ENCODE measurements at regions not wholly inside any gene's neighbourhood (a gene's known extent, or its start where the extent isn't known, plus 50 kb on each side); places are given as distances from the start of the nearest gene placed in this dataset.
A peak's percentile ranks its signal among the peaks of the same experiment; 100 is the strongest.
"Not testable (repeated sequence)": the region's sequence is repeated elsewhere in the genome, so short reads cannot be mapped to it uniquely, and the experiment has no call there.

- Histone ChIP-seq H3K9ac (ENCODE audit: low read length) (no peak overlapping the region), H3K18ac (ENCODE audit: low read length) (no peak overlapping the region), H3K23ac (ENCODE audit: low read length) (no peak overlapping the region), H3K56ac (ENCODE audit: low read length) (no peak overlapping the region), H3K27me3 (ENCODE audit: insufficient read depth, low read length, poor library complexity) (no peaks in the 10 kb centered on the region), H3K4ac (ENCODE audit: low read depth, low read length) (no peak overlapping the region), H3K4me2 (ENCODE audit: low read length) (no peak overlapping the region), H3K27ac (ENCODE audit: low read depth, low read length) (no peak overlapping the region), H3K36me3 (ENCODE audit: control insufficient read depth, insufficient read depth, low read length) (no peaks in the 10 kb centered on the region), H2BK120ac (ENCODE audit: low read depth, low read length) (no peak overlapping the region), H3K79me2 (ENCODE audit: control insufficient read depth, insufficient read depth, low read length) (no peaks in the 10 kb centered on the region), H2BK15ac (replicated peaks; ENCODE audit: low read depth) (no peak overlapping the region), H3K4me1 (ENCODE audit: control insufficient read depth, low read depth, low read length) (no peaks in the 10 kb centered on the region), H4K8ac (ENCODE audit: low read depth, low read length) (no peak overlapping the region), H2BK5ac (ENCODE audit: low read length) (no peak overlapping the region), H2AK5ac (ENCODE audit: low read length) (no peak overlapping the region), H3K4me3 (ENCODE audit: low read length) (no peak overlapping the region), H3K79me1 (ENCODE audit: low read length) (no peaks in the 10 kb centered on the region), H4K5ac (ENCODE audit: low read length) (no peak overlapping the region)
- no peak for DNase-seq
- WGBS (ENCODE audit: extremely low coverage, insufficient coverage, low lambda C conversion rate), result no CpG with 5 or more reads among the region's 2 CpGs
These were observed 144.4 kb upstream of the GJE1 start for GRCh38 chr6:141988327-141988726.

GRCh38 chr6:141986457-141986856, 146.3 kb upstream of the GJE1 start:
- H3K27me3 ChIP-seq (ENCODE audit: insufficient read depth, low read length, poor library complexity), result no peaks in the 10 kb centered on the region
- no peak overlapping the region for H2BK15ac ChIP-seq (replicated peaks; ENCODE audit: low read depth)
- H3K27ac ChIP-seq (ENCODE audit: low read depth, low read length), result no peak overlapping the region
- no peak overlapping the region for H3K56ac ChIP-seq (ENCODE audit: low read length)
- no peak overlapping the region for H3K9ac ChIP-seq (ENCODE audit: low read length)
- no CpG with 5 or more reads among the region's 4 CpGs for WGBS (ENCODE audit: extremely low coverage, insufficient coverage, low lambda C conversion rate)
- no peak overlapping the region for H2BK120ac ChIP-seq (ENCODE audit: low read depth, low read length)
- H4K5ac ChIP-seq (ENCODE audit: low read length), result no peak overlapping the region
- H3K4me2 ChIP-seq (ENCODE audit: low read length), result no peak overlapping the region
- H3K4ac ChIP-seq (ENCODE audit: low read depth, low read length), result no peak overlapping the region
- no peaks in the 10 kb centered on the region for H3K79me2 ChIP-seq (ENCODE audit: control insufficient read depth, insufficient read depth, low read length)
- H2AK5ac ChIP-seq (ENCODE audit: low read length), result no peak overlapping the region
- H3K23ac ChIP-seq (ENCODE audit: low read length), result no peak overlapping the region
- H3K79me1 ChIP-seq (ENCODE audit: low read length), result no peaks in the 10 kb centered on the region
- peak; percentile 91 for DNase-seq
- H3K4me3 ChIP-seq (ENCODE audit: low read length), result no peak overlapping the region
- no peak overlapping the region for H2BK5ac ChIP-seq (ENCODE audit: low read length)
- H3K18ac ChIP-seq (ENCODE audit: low read length), result no peak overlapping the region
- no peaks in the 10 kb centered on the region for H3K36me3 ChIP-seq (ENCODE audit: control insufficient read depth, insufficient read depth, low read length)
- H4K8ac ChIP-seq (ENCODE audit: low read depth, low read length), result no peak overlapping the region
- no peaks in the 10 kb centered on the region for H3K4me1 ChIP-seq (ENCODE audit: control insufficient read depth, low read depth, low read length)

- H3K79me1 ChIP-seq (ENCODE audit: low read length), result no peaks in the 10 kb centered on the region
- no peak overlapping the region for H3K56ac ChIP-seq (ENCODE audit: low read length)
- H3K4me3 ChIP-seq (ENCODE audit: low read length), result no peak overlapping the region
- no peak overlapping the region for H3K18ac ChIP-seq (ENCODE audit: low read length)
- no peak for DNase-seq
- no peak overlapping the region for H3K23ac ChIP-seq (ENCODE audit: low read length)
- no peak overlapping the region for H2AK5ac ChIP-seq (ENCODE audit: low read length)
- H4K5ac ChIP-seq (ENCODE audit: low read length), result peak overlapping the region; percentile 27
- no peaks in the 10 kb centered on the region for H3K27me3 ChIP-seq (ENCODE audit: insufficient read depth, low read length, poor library complexity)
- no peak overlapping the region for H4K8ac ChIP-seq (ENCODE audit: low read depth, low read length)
- no peaks in the 10 kb centered on the region for H3K4me1 ChIP-seq (ENCODE audit: control insufficient read depth, low read depth, low read length)
- no peak overlapping the region for H3K9ac ChIP-seq (ENCODE audit: low read length)
- no peak overlapping the region for H3K27ac ChIP-seq (ENCODE audit: low read depth, low read length)
- H3K79me2 ChIP-seq (ENCODE audit: control insufficient read depth, insufficient read depth, low read length), result no peaks in the 10 kb centered on the region
- no peak overlapping the region for H3K4me2 ChIP-seq (ENCODE audit: low read length)
- H2BK15ac ChIP-seq (replicated peaks; ENCODE audit: low read depth), result no peak overlapping the region
- H2BK120ac ChIP-seq (ENCODE audit: low read depth, low read length), result no peak overlapping the region
- no peak overlapping the region for H3K4ac ChIP-seq (ENCODE audit: low read depth, low read length)
- no peaks in the 10 kb centered on the region for H3K36me3 ChIP-seq (ENCODE audit: control insufficient read depth, insufficient read depth, low read length)
- no peak overlapping the region for H2BK5ac ChIP-seq (ENCODE audit: low read length)
These were observed 151.5 kb upstream of the GJE1 start for GRCh38 chr6:141981190-141981589.

GRCh38 chr6:141977782-141978181, 154.9 kb upstream of the GJE1 start:
- Histone ChIP-seq H3K79me1 (ENCODE audit: low read length) (no peaks in the 10 kb centered on the region), H2BK5ac (ENCODE audit: low read length) (no peak overlapping the region), H4K5ac (ENCODE audit: low read length) (no peak overlapping the region), H3K36me3 (ENCODE audit: control insufficient read depth, insufficient read depth, low read length) (no peaks in the 10 kb centered on the region), H2BK15ac (replicated peaks; ENCODE audit: low read depth) (no peak overlapping the region), H3K23ac (ENCODE audit: low read length) (no peak overlapping the region), H3K27me3 (ENCODE audit: insufficient read depth, low read length, poor library complexity) (no peaks in the 10 kb centered on the region), H3K4me3 (ENCODE audit: low read length) (no peak overlapping the region), H3K56ac (ENCODE audit: low read length) (no peak overlapping the region), H3K4ac (ENCODE audit: low read depth, low read length) (no peak overlapping the region), H3K79me2 (ENCODE audit: control insufficient read depth, insufficient read depth, low read length) (no peaks in the 10 kb centered on the region), H3K4me1 (ENCODE audit: control insufficient read depth, low read depth, low read length) (no peaks in the 10 kb centered on the region), H3K18ac (ENCODE audit: low read length) (no peak overlapping the region), H3K4me2 (ENCODE audit: low read length) (no peak overlapping the region), H2BK120ac (ENCODE audit: low read depth, low read length) (no peak overlapping the region), H4K8ac (ENCODE audit: low read depth, low read length) (no peak overlapping the region), H3K27ac (ENCODE audit: low read depth, low read length) (no peak overlapping the region), H2AK5ac (ENCODE audit: low read length) (no peak overlapping the region), H3K9ac (ENCODE audit: low read length) (no peak overlapping the region)
- no peak for DNase-seq
- WGBS (ENCODE audit: extremely low coverage, insufficient coverage, low lambda C conversion rate), result no CpG with 5 or more reads among the region's 2 CpGs

GRCh38 chr6:141976994-141977393, 155.7 kb upstream of the GJE1 start:
- H3K4me2 ChIP-seq (ENCODE audit: low read length), result no peak overlapping the region
- H3K79me2 ChIP-seq (ENCODE audit: control insufficient read depth, insufficient read depth, low read length), result no peaks in the 10 kb centered on the region
- no peak overlapping the region for H4K8ac ChIP-seq (ENCODE audit: low read depth, low read length)
- H3K79me1 ChIP-seq (ENCODE audit: low read length), result no peaks in the 10 kb centered on the region
- H3K4me1 ChIP-seq (ENCODE audit: control insufficient read depth, low read depth, low read length), result no peaks in the 10 kb centered on the region
- no peak overlapping the region for H4K5ac ChIP-seq (ENCODE audit: low read length)
- H3K36me3 ChIP-seq (ENCODE audit: control insufficient read depth, insufficient read depth, low read length), result no peaks in the 10 kb centered on the region
- no CpG with 5 or more reads among the region's 1 CpG for WGBS (ENCODE audit: extremely low coverage, insufficient coverage, low lambda C conversion rate)
- H2BK120ac ChIP-seq (ENCODE audit: low read depth, low read length), result no peak overlapping the region
- H2BK15ac ChIP-seq (replicated peaks; ENCODE audit: low read depth), result no peak overlapping the region
- DNase-seq, result no peak
- no peak overlapping the region for H2AK5ac ChIP-seq (ENCODE audit: low read length)
- H3K27ac ChIP-seq (ENCODE audit: low read depth, low read length), result no peak overlapping the region
- H3K4me3 ChIP-seq (ENCODE audit: low read length), result no peak overlapping the region
- no peak overlapping the region for H3K4ac ChIP-seq (ENCODE audit: low read depth, low read length)
- H3K18ac ChIP-seq (ENCODE audit: low read length), result no peak overlapping the region
- no peak overlapping the region for H3K23ac ChIP-seq (ENCODE audit: low read length)
- H2BK5ac ChIP-seq (ENCODE audit: low read length), result no peak overlapping the region
- no peak overlapping the region for H3K9ac ChIP-seq (ENCODE audit: low read length)
- H3K27me3 ChIP-seq (ENCODE audit: insufficient read depth, low read length, poor library complexity), result no peaks in the 10 kb centered on the region
- no peak overlapping the region for H3K56ac ChIP-seq (ENCODE audit: low read length)

GRCh38 chr6:141969768-141970415, 162.8 kb upstream of the GJE1 start:
- not testable (repeated sequence) for H3K27ac ChIP-seq (ENCODE audit: low read depth, low read length); H3K36me3 ChIP-seq (ENCODE audit: control insufficient read depth, insufficient read depth, low read length); H4K5ac ChIP-seq (ENCODE audit: low read length); H3K18ac ChIP-seq (ENCODE audit: low read length); H2AK5ac ChIP-seq (ENCODE audit: low read length); H3K4ac ChIP-seq (ENCODE audit: low read depth, low read length); H3K56ac ChIP-seq (ENCODE audit: low read length); H2BK120ac ChIP-seq (ENCODE audit: low read depth, low read length); H4K8ac ChIP-seq (ENCODE audit: low read depth, low read length); H3K9ac ChIP-seq (ENCODE audit: low read length); H3K4me2 ChIP-seq (ENCODE audit: low read length); H3K4me1 ChIP-seq (ENCODE audit: control insufficient read depth, low read depth, low read length); H3K23ac ChIP-seq (ENCODE audit: low read length); H3K79me2 ChIP-seq (ENCODE audit: control insufficient read depth, insufficient read depth, low read length); DNase-seq; H2BK5ac ChIP-seq (ENCODE audit: low read length); H3K79me1 ChIP-seq (ENCODE audit: low read length); H2BK15ac ChIP-seq (replicated peaks; ENCODE audit: low read depth); H3K4me3 ChIP-seq (ENCODE audit: low read length); H3K27me3 ChIP-seq (ENCODE audit: insufficient read depth, low read length, poor library complexity)
- WGBS (ENCODE audit: extremely low coverage, insufficient coverage, low lambda C conversion rate), result no CpG with 5 or more reads among the region's 19 CpGs

Data from mesendoderm (in vitro differentiated cells).